NCI-H524 treated with DMSO at 0.1 percent for 48 hours (cell line): ENCODE measurements at regions not wholly inside any gene's neighbourhood (a gene's known extent, or its start where the extent isn't known, plus 50 kb on each side); places are given as distances from the start of the nearest gene placed in this dataset.

ENCODE experiments used
- DNase-seq: peaks from one replicate; lab custom pipeline; 2025; lab: John Stamatoyannopoulos, UW

GRCh38 chr6:111958534-111958933, 85.3 kb upstream of the FYN start:
- no peak for DNase-seq

DNA sequence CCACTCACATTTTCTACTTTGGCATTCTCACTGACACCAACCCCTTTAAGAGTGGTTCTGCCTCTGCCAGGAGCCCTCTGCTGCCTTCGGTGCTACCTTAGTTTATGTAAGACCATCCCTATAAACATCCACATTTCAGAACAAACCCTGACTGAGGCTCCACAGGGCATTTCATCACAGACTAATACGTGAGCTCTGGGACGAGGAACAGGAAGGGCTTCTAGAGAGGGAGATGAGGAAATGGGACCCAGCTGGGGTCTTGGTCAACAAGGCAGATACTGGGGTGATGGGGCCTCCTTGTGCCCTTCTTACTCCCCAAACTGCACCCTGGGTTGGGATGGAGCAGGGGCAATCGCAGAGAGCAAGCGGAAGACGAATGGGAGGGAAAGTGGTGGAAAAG, 86.5 kb upstream of the FYN start:
- DNase-seq = no peak

GRCh38 chr6:111967131-111967530, 86.8 kb upstream of the CCN6 start:
- no peak for DNase-seq

DNA sequence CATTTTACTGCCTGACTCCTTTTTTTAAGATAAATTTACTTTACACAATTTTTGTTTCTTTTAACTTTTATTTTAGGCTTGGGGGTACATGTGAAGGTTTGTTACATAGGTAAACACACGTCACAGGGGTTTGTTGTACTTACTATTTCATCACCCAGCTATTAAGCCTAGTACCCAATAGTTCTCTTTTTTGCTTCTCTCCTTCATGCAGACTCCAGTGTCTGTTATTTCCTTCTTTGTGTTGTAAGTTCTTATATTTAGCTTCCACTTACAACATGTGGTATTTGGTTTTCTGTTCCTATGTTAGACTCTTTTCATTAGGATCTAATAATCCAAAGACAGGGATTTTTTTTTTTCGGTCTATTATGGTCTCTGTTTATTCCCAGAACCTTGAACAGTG, 83.5 kb upstream of the CCN6 start:
- DNase-seq = no peak

- DNase-seq = no peak
Measured at GRCh38 chr6:111971181-111971841, 82.6 kb upstream of the CCN6 start.

GRCh38 chr6:111971866-111972532, 81.9 kb upstream of the CCN6 start:
- no peak for DNase-seq

- DNase-seq = no peak
Measured at GRCh38 chr6:111972745-111973117, 81.2 kb upstream of the CCN6 start.

GRCh38 chr6:111973118-111973761, 80.7 kb upstream of the CCN6 start:
- DNase-seq = no peak

GRCh38 chr6:111973927-111974639, 79.8 kb upstream of the CCN6 start:
- DNase-seq = no peak

GRCh38 chr6:111975466-111975865, 78.4 kb upstream of the CCN6 start:
- no peak for DNase-seq

DNA sequence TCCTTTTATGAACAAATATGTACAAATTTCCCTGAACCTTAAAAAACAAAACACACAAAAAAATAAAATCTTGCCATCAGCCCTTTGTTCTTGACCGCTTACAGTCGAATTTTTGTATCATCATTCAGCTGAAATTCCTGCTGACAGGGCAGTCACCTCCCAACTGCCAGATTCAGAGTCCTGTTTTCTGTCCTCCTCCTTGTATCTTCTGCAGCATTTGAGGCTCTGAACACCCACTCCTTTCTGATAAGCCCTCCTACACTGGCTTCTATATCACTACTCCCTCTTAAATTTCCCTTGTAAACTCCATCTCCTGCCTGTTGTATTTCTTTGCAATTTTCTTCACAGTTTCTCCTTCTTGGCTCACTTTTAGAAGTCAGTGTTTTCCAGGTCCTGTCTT, 77.8 kb upstream of the CCN6 start:
- DNase-seq = no peak

GRCh38 chr6:111978532-111979149, 75.3 kb upstream of the CCN6 start:
- DNase-seq = no peak

DNA sequence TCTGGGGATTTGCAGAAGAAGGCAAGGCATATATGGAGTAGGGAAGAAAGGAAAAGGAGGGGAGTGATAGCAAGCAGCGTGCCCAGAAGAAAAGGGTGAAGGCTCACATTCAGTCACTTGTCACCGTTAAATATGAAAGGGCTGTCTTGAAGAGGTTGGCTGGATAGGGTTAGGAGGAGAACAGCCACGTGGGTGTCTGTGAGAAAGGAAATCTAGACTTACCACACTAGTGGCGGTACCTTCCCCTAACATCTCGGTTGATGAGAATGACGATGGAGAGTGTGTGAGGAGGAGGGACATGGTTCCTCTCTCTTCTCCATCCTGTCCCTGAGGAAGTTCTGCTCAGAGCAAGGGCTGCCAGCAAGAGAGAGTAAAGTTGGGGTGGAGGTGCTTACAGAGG, 74.3 kb upstream of the CCN6 start:
- no peak for DNase-seq

- DNase-seq = no peak
Measured at GRCh38 chr6:111980143-111980542, 73.8 kb upstream of the CCN6 start.

GRCh38 chr6:111980971-111981840, 72.7 kb upstream of the CCN6 start:
- no peak for DNase-seq

GRCh38 chr6:111982681-111983080, 71.2 kb upstream of the CCN6 start:
- no peak for DNase-seq

DNA sequence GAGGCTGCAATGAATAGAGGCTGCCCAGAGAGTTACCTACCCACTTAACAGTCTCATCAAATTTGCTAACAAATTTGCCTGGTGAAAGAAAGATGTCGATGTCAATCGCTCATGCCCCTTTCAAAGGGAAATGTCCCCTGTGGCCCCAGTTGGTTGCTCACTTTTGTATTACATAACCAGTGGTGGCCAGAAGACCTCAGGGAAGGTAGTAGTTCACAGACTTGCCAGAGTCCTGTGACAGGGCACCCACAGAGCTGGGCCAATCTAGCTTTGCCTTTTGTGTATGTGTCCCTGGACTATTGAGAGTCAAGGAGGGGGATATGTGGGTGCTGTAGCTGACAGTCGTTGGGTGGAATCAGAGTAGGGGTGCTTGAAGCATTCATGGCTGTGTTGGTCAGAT, 70.7 kb upstream of the CCN6 start:
- no peak for DNase-seq

DNA sequence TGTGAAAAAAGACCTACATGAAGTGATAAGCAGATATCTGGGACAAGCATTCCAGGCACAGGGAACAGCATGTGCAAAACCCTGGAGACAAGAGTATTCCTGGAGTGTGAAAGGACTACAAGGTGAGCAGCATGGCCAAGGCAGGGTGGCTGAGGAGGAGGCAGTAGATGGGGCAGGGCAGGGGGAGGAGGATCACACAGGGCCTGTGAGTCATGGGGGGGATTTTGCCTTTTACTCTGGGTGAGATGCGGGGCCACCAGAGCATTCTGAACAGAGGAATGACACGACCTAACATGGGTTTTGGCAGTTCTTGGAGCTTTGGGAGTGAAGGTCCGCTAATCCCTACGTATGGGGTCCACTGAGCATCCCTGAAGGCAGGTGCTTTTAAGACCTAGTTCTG, 69.8 kb upstream of the CCN6 start:
- no peak for DNase-seq

DNA sequence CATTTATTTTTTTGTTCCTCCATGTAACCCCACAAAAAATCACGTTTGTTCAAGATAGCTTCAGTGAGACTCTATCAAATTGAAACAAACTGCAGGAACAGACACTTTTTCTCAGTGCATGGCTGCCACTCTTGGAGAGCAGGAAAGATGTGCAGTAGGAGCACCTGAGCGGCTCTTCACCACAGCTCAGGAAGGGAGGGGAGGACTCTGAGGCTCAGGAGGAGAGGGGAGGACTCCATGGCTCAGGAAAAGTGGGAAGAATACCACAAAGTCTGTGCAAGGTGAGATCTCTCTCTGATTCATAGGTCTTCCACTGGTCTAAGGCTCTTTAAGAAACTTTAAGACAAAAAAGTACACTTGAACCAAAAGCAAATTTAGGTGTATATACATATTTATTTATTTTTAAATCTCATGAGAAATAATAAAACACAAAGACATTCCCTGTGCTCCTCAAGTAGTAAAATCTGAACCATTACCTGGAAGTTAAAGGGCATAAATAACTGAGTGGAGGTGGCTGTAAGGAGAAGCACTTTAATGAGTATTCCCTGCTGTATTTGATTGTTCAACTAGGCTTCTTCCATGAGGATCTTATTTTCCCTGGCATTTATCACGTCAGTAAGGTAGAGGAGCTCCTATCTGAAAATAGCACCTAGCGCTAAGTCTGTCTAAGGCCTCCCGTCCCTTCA, 69.2 kb upstream of the CCN6 start:
- no peak for DNase-seq

DNA sequence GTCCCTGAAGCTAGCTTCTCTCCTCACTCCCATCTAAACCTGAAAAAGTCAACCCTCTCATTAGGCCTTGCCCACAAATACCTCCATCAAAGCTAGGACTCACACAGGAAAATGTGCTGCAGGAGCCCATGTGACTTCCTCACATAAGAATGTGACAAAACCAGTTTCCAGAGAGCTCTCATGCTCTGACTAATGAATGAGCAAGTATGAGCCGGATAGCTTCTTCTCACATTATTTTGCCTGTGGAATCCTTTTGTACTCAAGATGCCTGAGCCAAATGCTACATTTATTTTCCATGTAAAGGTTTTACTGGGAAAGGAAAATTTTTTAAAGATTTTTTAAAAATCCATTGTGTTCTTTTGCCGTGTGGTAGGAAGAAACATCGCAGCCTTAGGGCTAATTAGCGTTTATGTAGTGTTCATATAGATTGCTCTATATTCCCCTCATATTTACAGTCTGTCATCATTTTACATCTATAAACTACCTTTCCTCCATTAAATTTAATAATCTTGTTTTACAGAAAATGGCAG, 68.6 kb upstream of the CCN6 start:
- no peak for DNase-seq

- no peak for DNase-seq
Measured at GRCh38 chr6:111986651-111987050, 67.3 kb upstream of the CCN6 start.
